HG03565 (cell line): ENCODE measurements at regions not wholly inside any gene's neighbourhood (a gene's known extent, or its start where the extent isn't known, plus 50 kb on each side); places are given as distances from the start of the nearest gene placed in this dataset.
"Not testable (repeated sequence)": the region's sequence is repeated elsewhere in the genome, so short reads cannot be mapped to it uniquely, and the experiment has no call there.

Experiments used
- ATAC-seq: cut with Tn5 transposase; IDR thresholded peaks from one replicate; pipeline ENCODE4 v1.9.1; 2021; ENCODE audit warnings: mild to moderate bottlenecking, moderate library complexity; ENCODE audit not compliant: unreplicated experiment

- no peak for ATAC-seq
Measured at GRCh38 chr2:114128725-114129124, 238.8 kb downstream of the ACTR3 start.

- ATAC-seq = not testable (repeated sequence)
Measured at GRCh38 chr2:114132050-114132449, 242.2 kb downstream of the ACTR3 start.

- no peak for ATAC-seq
Measured at GRCh38 chr2:114134146-114134545, 244.3 kb downstream of the ACTR3 start.

GRCh38 chr2:114139542-114139941, 249.7 kb downstream of the ACTR3 start:
- ATAC-seq = no peak

- ATAC-seq = no peak
Measured at GRCh38 chr2:114156366-114157056, 266.6 kb downstream of the ACTR3 start.

GRCh38 chr2:114157057-114157385, 267.1 kb downstream of the ACTR3 start:
- no peak for ATAC-seq

- no peak for ATAC-seq
Measured at GRCh38 chr2:114160263-114160981, 270.5 kb downstream of the ACTR3 start.

GRCh38 chr2:114161371-114161770, 271.5 kb downstream of the ACTR3 start:
- no peak for ATAC-seq

- ATAC-seq = no peak
Measured at GRCh38 chr2:114167799-114168198, 274.6 kb upstream of the DPP10 start.

- ATAC-seq = no peak
Measured at GRCh38 chr2:114170070-114170469, 272.4 kb upstream of the DPP10 start.

GRCh38 chr2:114175507-114175906, 266.9 kb upstream of the DPP10 start:
- no peak for ATAC-seq

- ATAC-seq = no peak
Measured at GRCh38 chr2:114185501-114185900, 256.9 kb upstream of the DPP10 start.

GRCh38 chr2:114192362-114192761, 250.1 kb upstream of the DPP10 start:
- ATAC-seq = no peak

GRCh38 chr2:114201781-114202180, 240.7 kb upstream of the DPP10 start:
- ATAC-seq = no peak

GRCh38 chr2:114203679-114204078, 238.8 kb upstream of the DPP10 start:
- ATAC-seq = no peak

GRCh38 chr2:114213808-114214207, 228.6 kb upstream of the DPP10 start:
- ATAC-seq = no peak

- ATAC-seq = no peak
Measured at GRCh38 chr2:114218383-114218782, 224.1 kb upstream of the DPP10 start.

GRCh38 chr2:114219456-114219855, 223.0 kb upstream of the DPP10 start:
- ATAC-seq = no peak

GRCh38 chr2:114222344-114222743, 220.1 kb upstream of the DPP10 start:
- ATAC-seq = no peak

- no peak for ATAC-seq
Measured at GRCh38 chr2:114231921-114232320, 210.5 kb upstream of the DPP10 start.

- ATAC-seq = no peak
Measured at GRCh38 chr2:114237331-114237730, 205.1 kb upstream of the DPP10 start.

GRCh38 chr2:114238910-114239559, 203.4 kb upstream of the DPP10 start:
- no peak for ATAC-seq
